ENCODE measurements at regions not wholly inside any gene's neighbourhood (a gene's known extent, or its start where the extent isn't known, plus 50 kb on each side); places are given as distances from the start of the nearest gene placed in this dataset.
"Not testable (repeated sequence)": the region's sequence is repeated elsewhere in the genome, so short reads cannot be mapped to it uniquely, and the experiment has no call there.

- no peak for DNase-seq
Measured at GRCh38 chr13:71213252-71213821, 653.7 kb downstream of the DACH1 start.

DNA sequence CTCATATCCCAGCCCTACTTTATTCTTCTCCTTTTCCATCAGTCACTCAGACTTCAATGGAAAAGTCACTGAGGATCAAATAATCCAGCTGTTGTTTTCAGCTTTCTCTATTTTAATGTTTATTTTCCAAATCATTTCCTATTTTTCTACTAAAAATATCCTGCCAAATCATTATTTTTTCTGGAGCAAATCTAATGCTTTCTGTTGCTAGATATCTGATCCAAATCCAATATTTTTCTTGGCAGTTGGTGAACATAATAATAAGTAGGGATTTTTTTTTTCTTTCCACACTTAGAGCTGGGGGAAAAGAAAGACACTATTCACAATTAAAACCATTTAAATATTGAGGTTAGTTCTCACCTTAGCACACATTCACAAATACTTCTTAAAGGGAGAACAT lies 656.1 kb downstream of the DACH1 start:
- no peak for DNase-seq

DNA sequence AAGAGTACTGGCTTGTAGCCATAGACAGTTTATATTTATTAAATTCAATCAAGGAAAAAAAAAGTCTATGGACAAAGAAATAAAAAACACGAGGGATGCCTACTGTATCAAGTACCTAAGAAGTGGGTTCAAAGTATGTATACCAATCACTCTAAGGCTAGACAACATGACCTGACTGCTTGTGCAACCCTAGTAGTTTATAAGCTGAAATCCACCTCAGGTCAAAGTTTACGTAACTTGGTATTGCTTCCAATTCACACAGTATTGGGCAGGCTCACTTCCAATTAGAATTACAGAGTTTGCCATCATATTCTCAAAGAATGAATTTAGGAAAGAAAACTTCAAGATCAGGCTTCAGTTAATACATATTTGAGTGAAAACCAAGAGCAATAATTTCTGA lies 657.8 kb downstream of the DACH1 start:
- no peak for DNase-seq

DNA sequence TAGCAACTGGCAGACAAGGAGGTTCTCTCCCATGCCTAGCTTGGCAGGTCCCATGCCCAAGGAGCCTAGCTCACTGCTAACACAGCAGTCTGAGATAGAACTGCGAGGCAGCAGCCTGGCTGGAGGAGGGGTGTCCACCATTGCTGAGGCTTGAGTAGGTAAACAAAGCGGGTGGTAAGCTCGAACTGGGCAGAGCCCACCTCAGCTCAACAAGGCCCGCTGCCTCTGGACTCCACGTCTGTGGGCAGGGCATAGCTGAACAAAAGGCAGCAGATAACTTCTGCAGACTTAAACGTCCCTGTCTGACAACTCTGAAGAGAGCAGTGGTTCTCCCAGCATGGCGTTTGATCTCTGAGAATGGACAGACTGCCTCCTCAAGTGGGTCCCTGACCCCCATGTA lies 682.4 kb downstream of the DACH1 start:
- not testable (repeated sequence) for DNase-seq

DNA sequence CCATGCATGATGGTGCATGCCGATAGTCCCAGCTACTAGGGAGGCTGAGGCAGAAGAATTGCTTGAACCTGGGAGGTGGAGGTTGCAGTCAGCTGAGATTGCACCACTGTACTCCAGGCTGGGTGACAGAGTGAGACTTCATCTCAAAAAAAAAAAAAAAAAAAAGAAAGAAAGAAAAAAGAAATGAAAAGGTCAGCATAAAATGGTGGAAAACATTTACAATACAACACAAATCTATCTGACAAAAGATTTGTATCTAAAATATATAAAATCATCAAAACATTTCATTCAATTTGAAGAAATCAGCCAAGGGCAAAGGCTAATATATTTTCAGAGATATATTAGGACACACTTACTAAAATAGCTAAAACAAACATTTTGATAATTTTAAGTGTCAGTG lies 683.7 kb downstream of the DACH1 start:
- DNase-seq: not testable (repeated sequence)

DNA sequence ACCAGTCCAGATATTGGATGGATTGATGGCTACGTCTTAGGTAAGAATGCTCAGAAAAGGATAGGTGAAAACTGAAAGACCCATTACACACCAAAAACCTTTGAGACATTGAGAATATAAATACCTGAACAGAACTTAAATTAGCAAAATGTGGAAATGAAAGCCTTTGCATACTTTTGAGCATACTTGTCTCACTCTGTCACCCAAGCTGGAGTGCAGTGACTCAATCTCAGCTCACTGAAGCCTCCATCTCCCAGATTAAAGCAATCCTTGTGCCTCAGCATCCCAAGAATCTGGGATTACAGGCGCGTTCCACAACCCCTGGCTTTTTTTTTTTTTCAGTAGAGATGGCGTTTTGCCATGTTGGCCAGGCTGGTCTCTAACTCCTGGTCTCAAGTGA lies 695.3 kb downstream of the DACH1 start:
- DNase-seq: no peak

GRCh38 chr13:71169180-71169579 lies 697.8 kb downstream of the DACH1 start:
- no peak for DNase-seq

DNA sequence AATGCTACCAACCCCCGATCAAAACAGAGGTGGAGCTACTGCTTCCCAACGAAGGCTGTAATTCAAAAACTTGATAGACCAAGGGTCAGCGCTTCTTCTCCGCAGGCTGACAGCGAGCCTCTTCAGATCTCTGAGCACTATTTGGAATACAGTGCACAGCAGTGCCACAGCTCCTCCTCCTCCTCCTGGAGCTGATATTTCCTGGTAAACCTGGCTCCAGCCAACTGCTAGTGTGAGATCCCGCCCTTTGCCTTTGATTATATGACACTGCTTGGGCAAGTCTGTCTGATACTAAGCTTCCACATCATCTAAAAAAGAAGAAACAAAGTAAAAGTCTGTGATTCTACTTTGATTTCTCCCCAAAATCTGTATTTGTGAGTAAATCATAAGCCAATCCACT lies 710.5 kb downstream of the DACH1 start:
- DNase-seq: no peak

- DNase-seq: no peak
Measured at GRCh38 chr13:71149498-71150363, 717.3 kb downstream of the DACH1 start.

DNA sequence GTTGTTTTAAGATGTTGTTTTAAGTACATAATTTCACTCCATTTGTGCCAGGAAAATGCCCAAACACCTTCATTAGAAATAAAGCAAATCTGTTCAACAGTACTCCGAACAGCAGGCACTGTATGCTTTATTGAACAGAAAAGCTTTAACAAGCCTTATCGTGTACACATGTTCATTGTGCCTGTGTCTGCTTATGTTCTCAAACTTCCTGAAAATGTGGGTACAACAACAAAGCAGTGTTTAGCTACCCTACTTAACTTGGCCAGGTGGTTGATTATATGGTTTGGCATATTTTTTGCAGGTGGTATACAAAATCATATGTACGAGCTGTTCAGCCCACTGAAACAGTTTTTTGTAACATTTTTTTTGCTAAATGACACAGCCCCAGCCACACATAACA lies 718.0 kb downstream of the DACH1 start:
- DNase-seq: no peak

DNA sequence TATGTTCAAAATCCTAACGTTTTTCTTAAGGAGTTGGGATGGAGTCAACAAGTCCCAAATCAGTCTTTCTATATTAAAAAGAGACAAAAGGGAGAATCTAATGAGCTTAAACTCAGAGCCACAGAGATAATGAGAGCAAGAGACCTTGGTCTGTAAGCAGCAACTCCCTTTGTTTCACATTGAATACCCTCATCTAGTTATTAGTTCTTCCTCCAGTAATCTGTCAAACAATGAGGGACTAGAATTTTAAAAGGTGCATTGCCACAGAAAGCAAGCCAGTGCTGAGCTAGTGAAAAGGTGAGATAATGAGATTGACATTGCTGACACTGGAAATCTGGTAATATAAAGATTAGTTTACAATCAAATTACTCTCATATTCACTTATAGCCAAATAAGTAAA lies 718.6 kb downstream of the DACH1 start:
- no peak for DNase-seq

DNA sequence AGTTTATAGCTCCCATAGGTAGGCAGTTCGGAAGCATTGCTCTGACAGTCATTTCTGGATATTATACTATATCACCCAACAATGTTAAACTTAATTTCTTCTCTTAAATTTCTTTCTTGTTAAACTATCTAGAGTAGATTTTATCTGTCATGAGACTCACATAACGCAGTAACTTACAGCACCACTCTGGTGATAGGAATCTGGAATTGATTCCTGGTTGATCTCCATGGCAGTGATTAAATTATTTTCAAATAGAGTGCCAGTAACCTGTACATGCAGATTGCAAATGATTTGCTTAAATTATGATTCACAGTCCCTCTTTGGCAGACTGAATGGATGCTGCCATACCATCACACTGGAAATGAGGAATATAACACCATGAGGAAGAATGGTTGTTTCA lies 722.1 kb downstream of the DACH1 start:
- no peak for DNase-seq

DNA sequence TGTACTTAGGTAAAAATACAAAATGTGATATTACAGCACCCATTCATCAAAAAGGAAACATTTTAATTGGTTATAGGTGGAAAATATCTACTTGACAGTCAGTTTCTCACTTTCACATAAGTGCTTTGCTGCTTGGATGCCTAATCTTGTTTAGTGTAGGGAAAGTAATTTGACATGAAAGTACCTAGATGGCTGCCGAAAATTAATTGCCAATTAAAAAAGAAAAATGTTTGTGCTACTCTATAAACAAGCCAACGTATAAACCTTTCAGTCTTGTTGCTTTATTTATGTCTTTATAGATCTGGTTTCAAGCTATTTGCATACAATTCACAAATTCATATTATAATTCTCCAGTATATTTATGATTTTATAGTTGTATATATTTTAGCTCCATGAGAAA lies 729.9 kb downstream of the DACH1 start:
- no peak for DNase-seq

DNA sequence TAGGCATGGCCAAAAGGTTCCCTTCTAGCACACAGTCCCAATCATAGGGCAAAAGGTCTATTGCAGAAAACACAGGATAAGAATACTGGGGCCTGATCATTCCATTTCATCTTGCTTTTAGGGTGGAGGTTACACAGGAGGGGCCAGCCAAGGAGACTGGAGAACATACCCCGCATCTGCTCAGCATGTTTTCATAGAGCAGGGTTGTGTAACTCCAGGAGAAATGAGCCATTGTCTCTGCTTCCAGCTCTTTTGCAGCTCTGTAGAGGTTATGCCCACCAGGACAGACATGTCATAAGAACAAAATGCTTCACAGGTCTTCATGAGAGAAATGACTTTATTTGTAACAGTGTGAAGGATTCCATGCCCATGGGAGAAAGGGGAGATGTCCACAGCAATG lies 742.8 kb downstream of the DACH1 start:
- DNase-seq: no peak

GRCh38 chr13:71118779-71119364 lies 748.1 kb downstream of the DACH1 start:
- no peak for DNase-seq

- DNase-seq: no peak
Measured at GRCh38 chr13:71117920-71118319, 749.1 kb downstream of the DACH1 start.

- DNase-seq: no peak
Measured at GRCh38 chr13:71115301-71115700, 751.7 kb downstream of the DACH1 start.

GRCh38 chr13:71096421-71096820 lies 770.6 kb downstream of the DACH1 start:
- no peak for DNase-seq

DNA sequence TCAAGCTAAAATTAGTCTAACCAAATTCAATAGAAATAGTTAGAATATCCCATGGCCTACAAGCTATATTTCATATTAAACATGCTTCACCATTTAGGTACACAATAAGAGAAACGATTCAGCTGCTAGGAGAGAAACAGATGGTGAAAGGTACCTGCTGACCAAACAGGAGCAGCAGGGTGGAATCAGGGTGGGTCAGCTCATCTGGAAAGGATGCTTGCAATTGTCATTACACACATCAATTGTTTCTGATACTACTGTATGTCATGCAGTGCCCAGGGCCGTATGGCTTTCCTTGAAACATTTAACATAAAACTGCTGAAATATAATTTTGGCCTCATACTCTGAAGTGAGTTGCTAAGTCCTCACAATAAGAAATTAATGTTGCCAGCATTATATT lies 776.0 kb downstream of the DACH1 start:
- no peak for DNase-seq

DNA sequence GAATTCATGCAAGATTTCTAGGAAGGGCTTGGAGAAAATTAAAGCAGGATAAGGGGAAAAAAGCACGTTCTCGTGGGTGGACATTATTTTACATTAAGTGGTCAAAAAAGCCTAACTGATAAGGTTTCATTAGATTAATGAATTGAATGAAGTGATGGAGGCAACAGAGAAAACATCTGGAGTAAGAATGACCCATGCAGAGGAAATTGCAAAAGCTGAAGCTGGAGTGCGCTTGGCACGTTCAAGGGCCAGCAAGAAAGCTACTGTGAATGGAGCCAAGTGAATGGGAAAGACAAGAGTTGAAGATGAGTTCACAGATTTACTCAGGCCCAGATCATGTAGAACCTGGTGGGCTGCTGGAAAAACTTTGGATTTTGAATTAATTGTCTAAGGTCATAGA lies 777.9 kb downstream of the DACH1 start:
- DNase-seq: no peak

GRCh38 chr13:71087432-71087831 lies 779.6 kb downstream of the DACH1 start:
- DNase-seq: no peak

- DNase-seq: no peak
Measured at GRCh38 chr13:71087006-71087405, 780.0 kb downstream of the DACH1 start.

DNA sequence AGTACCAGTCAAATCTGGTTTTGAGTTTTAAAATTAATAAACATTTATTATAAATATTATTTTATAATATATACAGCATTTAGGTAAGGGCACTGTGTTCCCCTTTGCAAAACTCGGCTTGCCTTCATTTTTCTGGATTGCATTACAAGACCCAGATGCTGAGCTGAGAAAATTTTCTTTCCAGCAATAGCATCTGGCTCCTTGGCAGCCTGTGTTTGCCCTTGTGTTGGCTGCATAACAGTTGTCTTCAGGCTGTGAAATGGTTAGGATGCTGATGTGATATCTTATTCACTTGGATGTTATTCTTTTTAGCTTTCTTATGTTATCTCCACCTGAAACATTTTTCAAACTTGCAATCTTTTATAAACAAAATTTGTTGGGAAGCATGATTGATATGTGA lies 784.4 kb downstream of the DACH1 start:
- DNase-seq: no peak

GRCh38 chr13:71079638-71080037 lies 787.4 kb downstream of the DACH1 start:
- no peak for DNase-seq

Measured in CD4-positive, alpha-beta T cell treated with Interferon gamma for 1 hour (primary cell).